GM12865 (cell line): ENCODE measurements at regions not wholly inside any gene's neighbourhood (a gene's known extent, or its start where the extent isn't known, plus 50 kb on each side); places are given as distances from the start of the nearest gene placed in this dataset.

Experiments used
- DNase-seq: peaks from one replicate; pipeline ENCODE4 v3.0.0; 2010; ENCODE audit warnings: low read depth
- H3K4me3 ChIP-seq: 2 replicates; pipeline ENCODE4 v1.5.1; 2011; ENCODE audit warnings: mild to moderate bottlenecking, low read depth, low read length, control low read depth
- TF ChIP-seq, protein P1 (sequence below): IDR thresholded peaks from 2 replicates; pipeline ENCODE4 v1.5.1; 2011; ENCODE audit warnings: low read length, control low read depth, low read depth, inconsistent platforms; ENCODE audit not compliant: insufficient read depth; ENCODE audit errors: missing control alignments

DNA sequence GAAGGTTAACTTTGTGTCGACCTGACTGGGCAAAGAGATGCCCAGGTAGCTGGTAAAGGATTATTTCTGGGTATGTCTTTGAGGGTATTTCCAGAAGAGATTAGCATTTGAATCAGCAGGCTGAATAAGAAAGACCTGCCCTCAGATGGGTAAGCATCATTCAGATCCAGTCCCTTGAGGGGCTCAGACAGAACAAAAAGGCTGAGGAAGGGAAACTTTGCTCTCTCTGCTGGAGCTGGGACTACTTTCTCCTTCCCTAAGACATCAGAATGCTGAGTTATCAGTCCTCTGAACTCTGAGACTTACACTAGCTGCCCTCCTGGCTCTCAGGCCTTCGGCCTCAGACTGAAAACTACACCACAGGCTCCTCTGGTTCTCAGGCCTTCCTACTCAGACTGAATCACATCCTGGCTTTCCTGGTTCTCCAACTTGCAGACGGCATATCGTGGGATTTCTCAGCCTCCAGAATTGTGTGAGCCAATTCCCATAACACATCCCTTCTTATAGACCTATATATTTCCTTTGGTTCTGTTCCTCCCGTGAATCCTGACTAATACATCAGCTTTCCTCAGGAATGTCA lies 982.9 kb downstream of the TUSC7 start:
- no peak for DNase-seq
- TF ChIP-seq, protein P1, sequence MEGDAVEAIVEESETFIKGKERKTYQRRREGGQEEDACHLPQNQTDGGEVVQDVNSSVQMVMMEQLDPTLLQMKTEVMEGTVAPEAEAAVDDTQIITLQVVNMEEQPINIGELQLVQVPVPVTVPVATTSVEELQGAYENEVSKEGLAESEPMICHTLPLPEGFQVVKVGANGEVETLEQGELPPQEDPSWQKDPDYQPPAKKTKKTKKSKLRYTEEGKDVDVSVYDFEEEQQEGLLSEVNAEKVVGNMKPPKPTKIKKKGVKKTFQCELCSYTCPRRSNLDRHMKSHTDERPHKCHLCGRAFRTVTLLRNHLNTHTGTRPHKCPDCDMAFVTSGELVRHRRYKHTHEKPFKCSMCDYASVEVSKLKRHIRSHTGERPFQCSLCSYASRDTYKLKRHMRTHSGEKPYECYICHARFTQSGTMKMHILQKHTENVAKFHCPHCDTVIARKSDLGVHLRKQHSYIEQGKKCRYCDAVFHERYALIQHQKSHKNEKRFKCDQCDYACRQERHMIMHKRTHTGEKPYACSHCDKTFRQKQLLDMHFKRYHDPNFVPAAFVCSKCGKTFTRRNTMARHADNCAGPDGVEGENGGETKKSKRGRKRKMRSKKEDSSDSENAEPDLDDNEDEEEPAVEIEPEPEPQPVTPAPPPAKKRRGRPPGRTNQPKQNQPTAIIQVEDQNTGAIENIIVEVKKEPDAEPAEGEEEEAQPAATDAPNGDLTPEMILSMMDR = no peak

DNA sequence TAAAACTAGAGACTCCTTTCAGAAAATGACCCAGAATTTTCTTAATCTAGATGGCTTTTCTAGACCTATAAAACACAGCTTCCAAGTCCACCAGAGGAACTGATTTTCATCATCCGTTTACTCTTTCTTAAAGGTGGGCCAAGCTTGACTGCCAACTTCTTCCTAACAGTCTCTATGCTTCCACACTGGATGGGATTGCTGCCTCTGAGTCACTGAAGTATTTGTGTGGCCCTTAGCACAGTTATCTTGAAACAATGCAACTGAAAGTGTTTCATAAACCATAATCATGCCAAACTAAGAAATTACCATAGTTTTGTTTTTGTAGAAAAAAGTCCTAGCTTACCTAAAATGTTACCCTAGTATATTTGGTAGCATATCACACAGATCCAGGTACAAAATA lies 985.7 kb downstream of the TUSC7 start:
- no peak overlapping the region for H3K4me3 ChIP-seq
- DNase-seq = no peak
- TF ChIP-seq, protein P1 = no peak

More for the DNA sequence above, 982.9 kb downstream of the TUSC7 start:
- H3K4me3 ChIP-seq = no peak overlapping the region

DNA sequence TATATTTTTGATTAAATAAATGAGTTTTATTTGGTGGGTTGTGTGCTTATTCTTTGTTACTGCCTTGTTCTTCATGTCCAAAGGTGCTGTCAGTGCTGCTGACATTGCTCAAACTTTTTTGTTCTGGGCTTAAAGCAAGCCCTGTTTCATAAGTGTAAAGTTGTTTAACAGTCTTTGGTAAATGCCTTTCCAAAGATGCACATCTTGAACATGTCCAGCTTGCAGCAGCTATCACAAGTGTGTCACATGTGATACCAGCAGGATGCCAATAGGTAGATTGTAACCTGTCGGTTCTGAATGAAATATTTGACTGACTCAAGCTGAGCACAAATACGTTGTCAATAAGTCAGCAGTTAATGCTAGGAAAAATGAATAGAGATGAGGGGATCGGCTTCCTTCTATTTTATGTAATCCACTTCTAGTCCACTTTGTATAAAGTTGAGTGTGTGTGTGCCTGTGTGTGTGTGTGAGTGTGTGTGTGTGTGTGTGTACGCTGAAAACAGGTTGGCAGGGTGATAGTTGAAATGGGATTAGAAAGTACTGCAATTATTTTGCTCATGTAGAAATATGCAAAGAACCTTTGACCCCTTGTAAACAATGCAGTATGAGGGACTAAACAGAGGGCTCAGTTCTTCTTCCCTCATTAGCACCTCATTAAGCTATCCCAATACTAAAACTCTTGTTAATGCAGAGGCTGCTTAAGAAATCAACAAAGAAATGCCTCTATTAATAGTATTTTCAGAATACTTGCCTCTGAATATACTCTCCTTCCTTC lies 986.5 kb downstream of the TUSC7 start:
- no peak overlapping the region for H3K4me3 ChIP-seq
- DNase-seq = no peak
- TF ChIP-seq, protein P1 = no peak

GRCh38 chr3:117696851-117697407 lies 987.4 kb downstream of the TUSC7 start:
- TF ChIP-seq, protein P1 = no peak
- no peak overlapping the region for H3K4me3 ChIP-seq
- DNase-seq = no peak

- no peak for DNase-seq
- TF ChIP-seq, protein P1 = no peak
- no peak overlapping the region for H3K4me3 ChIP-seq
Measured at GRCh38 chr3:117699058-117699457, 989.5 kb downstream of the TUSC7 start.

DNA sequence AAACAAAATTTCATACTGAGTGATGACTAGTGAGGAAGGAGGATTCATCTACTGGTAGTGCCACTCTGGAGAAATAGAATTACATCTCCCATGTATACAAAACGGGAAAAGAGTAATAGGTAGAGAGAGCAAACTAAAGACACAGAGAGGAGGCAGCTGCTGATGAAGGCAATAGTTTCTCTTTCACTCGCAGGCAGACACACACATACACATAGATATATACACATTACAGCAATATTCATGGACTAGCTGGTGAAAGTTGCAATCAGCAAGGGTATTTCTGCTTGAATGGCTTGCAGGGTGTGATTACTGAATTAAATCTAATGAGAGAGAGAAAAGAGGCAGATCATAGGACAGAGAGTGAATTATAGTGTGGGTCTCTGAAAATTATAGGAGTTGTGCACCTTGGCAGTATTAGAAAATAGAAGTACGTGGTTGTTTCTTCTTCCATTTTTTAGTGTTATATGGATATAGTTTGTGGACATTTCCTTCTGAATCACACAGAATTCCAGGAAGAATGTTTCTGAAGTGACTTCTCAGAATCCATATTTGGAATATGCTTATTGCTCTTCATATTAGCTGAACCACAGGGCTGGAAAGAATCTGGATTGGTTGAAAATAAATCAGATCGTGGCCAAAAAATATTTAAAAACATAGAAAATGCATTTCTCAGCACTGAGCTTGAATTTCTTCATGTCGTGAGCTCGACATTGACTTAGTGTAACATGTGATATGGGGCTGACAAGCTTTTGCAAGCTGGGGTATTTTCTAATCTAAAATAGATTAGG lies 991.2 kb downstream of the TUSC7 start:
- TF ChIP-seq, protein P1 = no peak
- DNase-seq = no peak
- no peak overlapping the region for H3K4me3 ChIP-seq
